ENCODE measurements at regions not wholly inside any gene's neighbourhood (a gene's known extent, or its start where the extent isn't known, plus 50 kb on each side); places are given as distances from the start of the nearest gene placed in this dataset.

- TF ChIP-seq, protein P1, sequence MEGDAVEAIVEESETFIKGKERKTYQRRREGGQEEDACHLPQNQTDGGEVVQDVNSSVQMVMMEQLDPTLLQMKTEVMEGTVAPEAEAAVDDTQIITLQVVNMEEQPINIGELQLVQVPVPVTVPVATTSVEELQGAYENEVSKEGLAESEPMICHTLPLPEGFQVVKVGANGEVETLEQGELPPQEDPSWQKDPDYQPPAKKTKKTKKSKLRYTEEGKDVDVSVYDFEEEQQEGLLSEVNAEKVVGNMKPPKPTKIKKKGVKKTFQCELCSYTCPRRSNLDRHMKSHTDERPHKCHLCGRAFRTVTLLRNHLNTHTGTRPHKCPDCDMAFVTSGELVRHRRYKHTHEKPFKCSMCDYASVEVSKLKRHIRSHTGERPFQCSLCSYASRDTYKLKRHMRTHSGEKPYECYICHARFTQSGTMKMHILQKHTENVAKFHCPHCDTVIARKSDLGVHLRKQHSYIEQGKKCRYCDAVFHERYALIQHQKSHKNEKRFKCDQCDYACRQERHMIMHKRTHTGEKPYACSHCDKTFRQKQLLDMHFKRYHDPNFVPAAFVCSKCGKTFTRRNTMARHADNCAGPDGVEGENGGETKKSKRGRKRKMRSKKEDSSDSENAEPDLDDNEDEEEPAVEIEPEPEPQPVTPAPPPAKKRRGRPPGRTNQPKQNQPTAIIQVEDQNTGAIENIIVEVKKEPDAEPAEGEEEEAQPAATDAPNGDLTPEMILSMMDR (IDR thresholded peaks at IDR 0.05): no peak
- DNase-seq (ENCODE audit: low spot score) (no peak), ATAC-seq (ENCODE audit: low FRiP score) (no peak)
Measured at GRCh38 chr21:35422011-35422410, 372.9 kb upstream of the RUNX1 start.

- no peak for DNase-seq (ENCODE audit: low spot score)
- ATAC-seq (ENCODE audit: low FRiP score): no peak
- TF ChIP-seq, protein P1 (IDR thresholded peaks at IDR 0.05): no peak
Measured at GRCh38 chr21:35421221-35421620, 372.1 kb upstream of the RUNX1 start.

GRCh38 chr21:35420656-35421055 lies 371.6 kb upstream of the RUNX1 start:
- TF ChIP-seq, protein P1 (IDR thresholded peaks at IDR 0.05): no peak
- ATAC-seq (ENCODE audit: low FRiP score) (no peak), DNase-seq (ENCODE audit: low spot score) (no peak)

DNA sequence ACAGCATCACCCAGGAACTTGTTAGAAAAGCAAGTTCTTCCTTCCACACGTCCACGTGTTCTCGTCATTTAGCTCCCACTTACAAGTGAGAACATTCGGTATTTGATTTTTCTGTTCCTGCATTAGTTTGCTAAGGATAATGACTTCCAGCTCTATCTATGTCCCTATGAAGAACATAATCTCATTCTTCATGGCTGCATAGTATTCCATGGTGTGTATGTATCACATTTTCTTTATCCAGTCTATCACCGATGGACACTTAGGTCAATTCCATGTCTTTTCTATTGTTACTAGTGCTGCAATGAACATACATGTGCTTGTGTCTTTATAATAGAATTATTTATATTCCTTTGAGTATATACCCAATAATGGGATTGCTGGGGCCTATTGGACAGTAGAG lies 368.7 kb upstream of the RUNX1 start:
- ATAC-seq (ENCODE audit: low FRiP score) (no peak), DNase-seq (ENCODE audit: low spot score) (no peak)
- TF ChIP-seq, protein P1 (IDR thresholded peaks at IDR 0.05): no peak

- TF ChIP-seq, protein P1 (IDR thresholded peaks at IDR 0.05): no peak
- DNase-seq (ENCODE audit: low spot score) (no peak), ATAC-seq (ENCODE audit: low FRiP score) (no peak)
Measured at GRCh38 chr21:35416866-35417489, 367.9 kb upstream of the RUNX1 start.

DNA sequence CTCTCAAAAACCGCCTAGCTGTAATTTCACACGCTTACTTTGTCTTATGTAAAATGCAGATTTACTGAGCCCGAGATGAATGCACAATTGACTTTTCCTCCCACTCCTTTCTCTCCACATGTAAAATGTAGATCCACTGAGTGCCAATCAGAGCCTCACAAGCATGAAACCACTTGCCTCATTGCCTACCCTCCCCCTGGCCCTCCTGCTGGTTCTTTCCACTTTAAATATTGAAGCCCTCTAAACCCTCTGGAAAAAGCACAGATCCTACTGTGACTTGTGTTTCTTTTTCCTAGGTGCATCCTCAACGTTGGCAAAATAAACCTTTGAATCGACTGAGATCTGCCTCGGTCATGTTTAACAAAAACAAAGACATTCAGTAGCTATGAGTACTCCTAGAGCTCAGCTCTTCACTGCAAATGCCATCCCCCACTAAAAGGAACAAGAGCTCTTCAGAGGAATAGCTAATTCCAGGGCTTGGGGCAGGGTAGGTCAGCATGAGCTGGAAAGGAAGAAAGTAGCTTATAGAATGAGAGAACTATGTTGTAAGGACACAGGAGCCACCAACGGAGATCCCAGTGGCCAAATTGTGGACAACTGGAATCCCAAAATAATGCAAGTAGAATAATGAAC lies 365.5 kb upstream of the RUNX1 start:
- TF ChIP-seq, protein P1 (IDR thresholded peaks at IDR 0.05): no peak
- no peak for DNase-seq (ENCODE audit: low spot score)
- no peak for ATAC-seq (ENCODE audit: low FRiP score)

GRCh38 chr21:35414056-35414455 lies 365.0 kb upstream of the RUNX1 start:
- ATAC-seq (ENCODE audit: low FRiP score) (no peak), DNase-seq (ENCODE audit: low spot score) (no peak)
- TF ChIP-seq, protein P1 (IDR thresholded peaks at IDR 0.05): no peak
